ENCODE measurements at regions not wholly inside any gene's neighbourhood (a gene's known extent, or its start where the extent isn't known, plus 50 kb on each side); places are given as distances from the start of the nearest gene placed in this dataset.

DNA sequence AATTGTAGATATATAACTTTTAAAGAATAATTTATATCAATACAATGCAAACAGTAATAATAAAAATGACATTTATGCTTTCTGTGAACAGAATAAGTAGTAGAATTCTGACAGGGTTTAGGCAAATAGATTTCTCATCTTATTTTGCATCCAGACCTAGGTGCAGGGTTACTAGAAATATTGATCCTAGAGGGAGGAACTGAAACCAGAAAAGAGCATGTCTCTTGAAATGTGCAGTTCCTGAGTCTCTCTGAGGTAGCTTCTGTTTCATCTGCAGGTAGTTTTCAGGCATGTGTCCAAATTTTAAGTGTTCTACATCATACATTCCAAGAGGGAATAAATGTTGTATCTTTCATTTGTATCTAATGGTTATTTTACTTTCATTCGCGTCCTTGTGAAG, 631.9 kb upstream of the ADGRL4 start:
- Histone ChIP-seq H3K9ac (ENCODE audit: insufficient read length, low read depth) (no peak overlapping the region), H3K27me3 (ENCODE audit: insufficient read depth, insufficient read length) (no peaks in the 10 kb centered on the region), H3K4me3 (ENCODE audit: insufficient read length, low read depth) (no peak overlapping the region), H3K4me1 (ENCODE audit: insufficient read depth, insufficient read length) (no peaks in the 10 kb centered on the region), H3K9me3 (ENCODE audit: insufficient read depth, low read length) (no peaks in the 10 kb centered on the region), H3K36me3 (ENCODE audit: insufficient read depth, insufficient read length, low read length) (no peaks in the 10 kb centered on the region)
- DNase-seq (ENCODE audit: low read depth, low spot score): no peak
- TF ChIP-seq YY1 (IDR thresholded peaks at IDR 0.05; ENCODE audit: insufficient read depth, insufficient read length) (no peak), SUZ12 (IDR thresholded peaks at IDR 0.05; ENCODE audit: extremely low read depth, insufficient read depth, insufficient read length) (no peak), ZNF274 (IDR thresholded peaks at IDR 0.05; ENCODE audit: low read depth, low read length) (no peak)

DNA sequence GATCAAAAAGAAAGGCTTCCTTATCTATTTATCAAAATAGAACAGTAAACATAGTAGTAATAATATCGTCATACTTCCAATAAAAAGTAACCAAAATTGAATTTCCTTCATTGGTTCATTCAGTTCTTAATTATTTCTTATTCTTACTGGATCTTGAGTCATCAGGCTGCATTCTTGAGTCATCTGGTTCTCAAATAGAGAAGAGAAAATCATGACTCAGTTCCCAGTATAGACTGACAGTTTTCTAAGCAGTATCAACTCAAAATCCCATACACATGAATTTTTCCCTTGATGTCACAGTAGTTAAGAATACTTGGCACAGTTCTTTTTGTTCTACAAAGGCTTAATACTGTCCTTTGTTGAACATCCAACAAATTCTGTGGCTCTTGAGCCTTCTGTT, 626.9 kb upstream of the ADGRL4 start:
- Histone ChIP-seq H3K4me3 (ENCODE audit: insufficient read length, low read depth) (no peak overlapping the region), H3K9ac (ENCODE audit: insufficient read length, low read depth) (no peak overlapping the region), H3K4me1 (ENCODE audit: insufficient read depth, insufficient read length) (no peaks in the 10 kb centered on the region), H3K36me3 (ENCODE audit: insufficient read depth, insufficient read length, low read length) (no peaks in the 10 kb centered on the region), H3K9me3 (ENCODE audit: insufficient read depth, low read length) (no peaks in the 10 kb centered on the region), H3K27me3 (ENCODE audit: insufficient read depth, insufficient read length) (no peaks in the 10 kb centered on the region)
- no peak for DNase-seq (ENCODE audit: low read depth, low spot score)
- no peak for TF ChIP-seq SUZ12 (IDR thresholded peaks at IDR 0.05; ENCODE audit: extremely low read depth, insufficient read depth, insufficient read length)
- TF ChIP-seq ZNF274 (IDR thresholded peaks at IDR 0.05; ENCODE audit: low read depth, low read length): no peak
- no peak for TF ChIP-seq YY1 (IDR thresholded peaks at IDR 0.05; ENCODE audit: insufficient read depth, insufficient read length)

DNA sequence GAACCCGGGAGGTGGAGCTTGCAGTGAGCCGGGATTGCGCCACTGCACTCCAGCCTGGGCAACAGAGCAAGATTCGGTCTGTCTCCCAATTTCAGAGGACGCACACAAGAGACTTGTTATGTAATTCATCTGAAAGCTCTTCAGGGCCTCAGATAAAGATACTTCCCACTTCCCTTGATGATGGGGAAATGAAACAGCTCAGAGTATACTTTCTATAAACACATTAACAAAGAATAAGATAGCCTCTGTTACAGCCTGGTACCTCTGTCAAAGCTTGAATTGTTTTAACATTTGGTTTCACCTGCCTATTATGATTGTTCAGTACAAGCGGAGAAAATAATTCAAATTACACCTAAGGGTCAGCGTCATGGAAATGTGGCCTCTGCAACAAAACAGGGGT, 622.9 kb upstream of the ADGRL4 start:
- DNase-seq (ENCODE audit: low read depth, low spot score): no peak
- no peak overlapping the region for H3K4me3 ChIP-seq (ENCODE audit: insufficient read length, low read depth)

DNA sequence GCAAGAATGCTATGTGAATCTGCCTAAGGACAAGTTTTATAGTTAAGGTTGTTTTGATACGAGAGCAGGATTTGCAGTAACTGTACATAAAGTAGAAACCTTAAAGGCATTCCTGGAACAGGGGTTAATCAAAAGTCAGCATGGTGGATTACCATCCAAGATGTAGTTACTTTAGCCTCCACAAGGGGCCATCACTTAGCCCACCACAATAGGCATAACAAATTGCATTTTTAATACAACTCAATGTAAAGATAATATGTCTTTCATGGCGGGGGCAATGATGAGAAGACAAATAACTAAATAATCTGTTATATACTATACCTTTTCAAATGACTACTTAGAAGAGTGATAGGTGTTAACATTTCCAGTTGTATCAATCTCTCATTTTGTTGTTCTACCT, 611.2 kb upstream of the ADGRL4 start:
- H3K4me1 ChIP-seq (ENCODE audit: insufficient read depth, insufficient read length): no peaks in the 10 kb centered on the region

More for the DNA sequence above, 622.9 kb upstream of the ADGRL4 start:
- Histone ChIP-seq H3K27me3 (ENCODE audit: insufficient read depth, insufficient read length) (no peaks in the 10 kb centered on the region), H3K9me3 (ENCODE audit: insufficient read depth, low read length) (no peaks in the 10 kb centered on the region), H3K36me3 (ENCODE audit: insufficient read depth, insufficient read length, low read length) (no peaks in the 10 kb centered on the region), H3K4me1 (ENCODE audit: insufficient read depth, insufficient read length) (no peaks in the 10 kb centered on the region), H3K9ac (ENCODE audit: insufficient read length, low read depth) (no peak overlapping the region)
- TF ChIP-seq ZNF274 (IDR thresholded peaks at IDR 0.05; ENCODE audit: low read depth, low read length) (no peak), YY1 (IDR thresholded peaks at IDR 0.05; ENCODE audit: insufficient read depth, insufficient read length) (no peak), SUZ12 (IDR thresholded peaks at IDR 0.05; ENCODE audit: extremely low read depth, insufficient read depth, insufficient read length) (no peak)

DNA sequence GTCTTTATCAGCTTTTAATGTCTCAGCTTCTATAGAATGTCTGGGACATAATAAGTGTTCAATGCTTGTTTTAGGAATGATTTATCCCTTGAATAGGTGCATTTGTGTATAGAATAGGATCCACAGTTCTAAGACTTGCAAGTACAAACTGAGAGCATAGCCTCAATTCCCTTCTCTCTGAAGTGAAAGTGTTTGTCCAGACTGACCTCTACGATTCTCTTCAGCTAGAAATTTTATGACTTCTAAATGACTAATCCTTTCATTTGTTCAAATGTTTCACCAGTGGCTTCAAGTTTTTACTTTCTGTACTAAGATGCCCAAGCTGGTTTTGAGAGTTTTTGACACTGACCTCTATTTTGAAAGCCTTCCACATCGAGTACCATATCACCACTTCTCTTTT, 608.2 kb upstream of the ADGRL4 start:
- H3K36me3 ChIP-seq (ENCODE audit: insufficient read depth, insufficient read length, low read length): no peaks in the 10 kb centered on the region
- no peak for DNase-seq (ENCODE audit: low read depth, low spot score)
- peaks cover 16% of the 10 kb centered on the region for H3K9me3 ChIP-seq (ENCODE audit: insufficient read depth, low read length)
- H3K4me3 ChIP-seq (ENCODE audit: insufficient read length, low read depth): no peak overlapping the region
- TF ChIP-seq ZNF274 (IDR thresholded peaks at IDR 0.05; ENCODE audit: low read depth, low read length): no peak
- TF ChIP-seq SUZ12 (IDR thresholded peaks at IDR 0.05; ENCODE audit: extremely low read depth, insufficient read depth, insufficient read length): no peak
- no peak for TF ChIP-seq YY1 (IDR thresholded peaks at IDR 0.05; ENCODE audit: insufficient read depth, insufficient read length)
- H3K27me3 ChIP-seq (ENCODE audit: insufficient read depth, insufficient read length): no peaks in the 10 kb centered on the region
- no peak overlapping the region for H3K9ac ChIP-seq (ENCODE audit: insufficient read length, low read depth)
- H3K4me1 ChIP-seq (ENCODE audit: insufficient read depth, insufficient read length): no peaks in the 10 kb centered on the region

More for the DNA sequence above, 611.2 kb upstream of the ADGRL4 start:
- no peaks in the 10 kb centered on the region for H3K36me3 ChIP-seq (ENCODE audit: insufficient read depth, insufficient read length, low read length)
- DNase-seq (ENCODE audit: low read depth, low spot score): no peak
- no peak overlapping the region for H3K9ac ChIP-seq (ENCODE audit: insufficient read length, low read depth)
- H3K9me3 ChIP-seq (ENCODE audit: insufficient read depth, low read length): peaks cover 20% of the 10 kb centered on the region
- no peaks in the 10 kb centered on the region for H3K27me3 ChIP-seq (ENCODE audit: insufficient read depth, insufficient read length)
- TF ChIP-seq ZNF274 (IDR thresholded peaks at IDR 0.05; ENCODE audit: low read depth, low read length): no peak
- TF ChIP-seq SUZ12 (IDR thresholded peaks at IDR 0.05; ENCODE audit: extremely low read depth, insufficient read depth, insufficient read length): no peak
- TF ChIP-seq YY1 (IDR thresholded peaks at IDR 0.05; ENCODE audit: insufficient read depth, insufficient read length): no peak
- H3K4me3 ChIP-seq (ENCODE audit: insufficient read length, low read depth): no peak overlapping the region

DNA sequence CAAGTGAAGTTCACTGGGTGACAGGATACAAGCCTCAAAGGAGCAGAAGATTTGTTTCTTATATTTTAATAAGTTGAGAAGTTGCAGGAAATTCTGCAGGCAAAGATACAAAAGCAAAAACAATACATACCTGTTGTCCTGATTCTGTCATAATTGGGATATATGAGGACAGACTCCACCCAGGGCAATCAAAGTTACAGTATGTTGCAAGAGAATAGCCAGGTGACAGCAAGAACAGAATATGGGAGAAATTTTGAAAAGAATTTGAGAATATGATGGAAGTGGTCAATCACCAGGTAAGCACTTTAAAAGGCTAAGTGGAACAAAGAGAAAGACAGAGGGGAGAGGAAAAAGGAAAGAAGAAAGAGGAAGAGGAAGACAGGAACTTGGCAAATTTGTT, 607.6 kb upstream of the ADGRL4 start:
- TF ChIP-seq YY1 (IDR thresholded peaks at IDR 0.05; ENCODE audit: insufficient read depth, insufficient read length) (no peak), SUZ12 (IDR thresholded peaks at IDR 0.05; ENCODE audit: extremely low read depth, insufficient read depth, insufficient read length) (no peak), ZNF274 (IDR thresholded peaks at IDR 0.05; ENCODE audit: low read depth, low read length) (no peak)
- Histone ChIP-seq H3K9ac (ENCODE audit: insufficient read length, low read depth) (no peak overlapping the region), H3K27me3 (ENCODE audit: insufficient read depth, insufficient read length) (no peaks in the 10 kb centered on the region), H3K36me3 (ENCODE audit: insufficient read depth, insufficient read length, low read length) (no peaks in the 10 kb centered on the region), H3K9me3 (ENCODE audit: insufficient read depth, low read length) (peaks cover 16% of the 10 kb centered on the region), H3K4me3 (ENCODE audit: insufficient read length, low read depth) (no peak overlapping the region), H3K4me1 (ENCODE audit: insufficient read depth, insufficient read length) (no peaks in the 10 kb centered on the region)
- no peak for DNase-seq (ENCODE audit: low read depth, low spot score)

DNA sequence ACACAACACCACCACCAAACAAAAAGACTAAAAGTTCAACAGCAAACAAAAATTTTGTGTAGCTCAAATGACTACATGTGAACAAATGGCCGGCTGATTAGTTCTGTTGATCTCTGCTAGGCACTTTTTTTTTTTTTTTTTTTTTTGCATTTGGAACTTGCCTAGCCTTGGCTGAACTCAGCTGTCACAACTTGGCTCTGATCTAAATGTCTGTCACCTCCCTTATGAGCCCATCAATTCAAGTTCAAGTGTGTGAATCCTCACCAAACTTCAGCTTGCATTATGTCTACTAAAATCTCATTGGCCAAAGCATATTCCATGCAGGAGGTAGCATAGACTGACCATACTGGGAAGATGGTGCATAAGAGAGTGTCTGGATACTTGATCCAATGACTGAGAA, 606.5 kb upstream of the ADGRL4 start:
- no peak overlapping the region for H3K4me3 ChIP-seq (ENCODE audit: insufficient read length, low read depth)
- H3K4me1 ChIP-seq (ENCODE audit: insufficient read depth, insufficient read length): no peaks in the 10 kb centered on the region
- no peaks in the 10 kb centered on the region for H3K36me3 ChIP-seq (ENCODE audit: insufficient read depth, insufficient read length, low read length)
- no peaks in the 10 kb centered on the region for H3K27me3 ChIP-seq (ENCODE audit: insufficient read depth, insufficient read length)
- H3K9ac ChIP-seq (ENCODE audit: insufficient read length, low read depth): no peak overlapping the region
- H3K9me3 ChIP-seq (ENCODE audit: insufficient read depth, low read length): peaks cover 16% of the 10 kb centered on the region
- TF ChIP-seq YY1 (IDR thresholded peaks at IDR 0.05; ENCODE audit: insufficient read depth, insufficient read length) (no peak), ZNF274 (IDR thresholded peaks at IDR 0.05; ENCODE audit: low read depth, low read length) (no peak), SUZ12 (IDR thresholded peaks at IDR 0.05; ENCODE audit: extremely low read depth, insufficient read depth, insufficient read length) (no peak)
- no peak for DNase-seq (ENCODE audit: low read depth, low spot score)
